Thyroid gland (tissue), 4 donors: ENCODE measurements at regions not wholly inside any gene's neighbourhood (a gene's known extent, or its start where the extent isn't known, plus 50 kb on each side); places are given as distances from the start of the nearest gene placed in this dataset.

Source experiments
- CTCF ChIP-seq, 6 experiments: fragments of 200-600 bp in 3 of 6; fragments of 450-650 bp in 3 of 6; sonication (generic) in 3 of 6; IDR thresholded peaks; one replicate each; pipeline ENCODE4 v1.5.1; 2016 to 2019; ENCODE audit warnings: antibody characterized with exemption in 6 of 6, mild to moderate bottlenecking in 2 of 6, inconsistent platforms in 1 of 6, moderate library complexity in 1 of 6
- POLR2A ChIP-seq, 2 donors: fragments of 450-650 bp; IDR thresholded peaks; one replicate each; pipeline ENCODE4 v1.6.1; 2017; ENCODE audit warnings: antibody characterized with exemption in 2 of 2, mild to moderate bottlenecking in 2 of 2, moderate library complexity in 1 of 2

GRCh38 chr6:134115715-134116074 is 63.3 kb upstream of the SLC2A12 start:
- TF ChIP-seq CTCF (IDR thresholded peaks at IDR 0.05) (no peak), POLR2A (IDR thresholded peaks at IDR 0.05) (no peak)
